ENCODE measurements at regions not wholly inside any gene's neighbourhood (a gene's known extent, or its start where the extent isn't known, plus 50 kb on each side); places are given as distances from the start of the nearest gene placed in this dataset.

GRCh38 chr7:38049679-38050078, 128.4 kb upstream of the STARD3NL start:
- in situ Hi-C loops (cut with MboI; ENCODE audit: low pct_unique_long_range_greater_than_20kb, low sequenced_read_pairs, unreplicated experiment), result no loop called here
- TF ChIP-seq CTCF (IDR thresholded peaks at IDR 0.05; ENCODE audit: extremely low read depth, insufficient read depth, missing control alignments), result no peak
- no peak for DNase-seq (ENCODE audit: low spot score)

- in situ Hi-C loops (cut with MboI; ENCODE audit: low pct_unique_long_range_greater_than_20kb, low sequenced_read_pairs, unreplicated experiment), result no loop called here
- TF ChIP-seq CTCF (IDR thresholded peaks at IDR 0.05; ENCODE audit: extremely low read depth, insufficient read depth, missing control alignments), result no peak
- DNase-seq (ENCODE audit: low spot score), result no peak
Measured at GRCh38 chr7:38051311-38051710, 126.7 kb upstream of the STARD3NL start.

GRCh38 chr7:38051786-38052185, 126.3 kb upstream of the STARD3NL start:
- in situ Hi-C loops (cut with MboI; ENCODE audit: low pct_unique_long_range_greater_than_20kb, low sequenced_read_pairs, unreplicated experiment), result no loop called here
- DNase-seq (ENCODE audit: low spot score), result no peak
- TF ChIP-seq CTCF (IDR thresholded peaks at IDR 0.05; ENCODE audit: extremely low read depth, insufficient read depth, missing control alignments), result no peak

- DNase-seq (ENCODE audit: low spot score), result no peak
- no peak for TF ChIP-seq CTCF (IDR thresholded peaks at IDR 0.05; ENCODE audit: extremely low read depth, insufficient read depth, missing control alignments)
- in situ Hi-C loops (cut with MboI; ENCODE audit: low pct_unique_long_range_greater_than_20kb, low sequenced_read_pairs, unreplicated experiment), result no loop called here
Measured at GRCh38 chr7:38052786-38053185, 125.3 kb upstream of the STARD3NL start.

GRCh38 chr7:38054199-38054598, 123.8 kb upstream of the STARD3NL start:
- no peak for DNase-seq (ENCODE audit: low spot score)
- no peak for TF ChIP-seq CTCF (IDR thresholded peaks at IDR 0.05; ENCODE audit: extremely low read depth, insufficient read depth, missing control alignments)
- in situ Hi-C loops (cut with MboI; ENCODE audit: low pct_unique_long_range_greater_than_20kb, low sequenced_read_pairs, unreplicated experiment), result no loop called here

GRCh38 chr7:38057829-38058228, 120.2 kb upstream of the STARD3NL start:
- TF ChIP-seq CTCF (IDR thresholded peaks at IDR 0.05; ENCODE audit: extremely low read depth, insufficient read depth, missing control alignments), result no peak
- in situ Hi-C loops (cut with MboI; ENCODE audit: low pct_unique_long_range_greater_than_20kb, low sequenced_read_pairs, unreplicated experiment), result no loop called here
- DNase-seq (ENCODE audit: low spot score), result no peak

- TF ChIP-seq CTCF (IDR thresholded peaks at IDR 0.05; ENCODE audit: extremely low read depth, insufficient read depth, missing control alignments), result no peak
- DNase-seq (ENCODE audit: low spot score), result no peak
- in situ Hi-C loops (cut with MboI; ENCODE audit: low pct_unique_long_range_greater_than_20kb, low sequenced_read_pairs, unreplicated experiment), result no loop called here
Measured at GRCh38 chr7:38060116-38060515, 117.9 kb upstream of the STARD3NL start.

Measured in GM13977 (cell line).